ENCODE measurements at regions not wholly inside any gene's neighbourhood (a gene's known extent, or its start where the extent isn't known, plus 50 kb on each side); places are given as distances from the start of the nearest gene placed in this dataset.

DNA sequence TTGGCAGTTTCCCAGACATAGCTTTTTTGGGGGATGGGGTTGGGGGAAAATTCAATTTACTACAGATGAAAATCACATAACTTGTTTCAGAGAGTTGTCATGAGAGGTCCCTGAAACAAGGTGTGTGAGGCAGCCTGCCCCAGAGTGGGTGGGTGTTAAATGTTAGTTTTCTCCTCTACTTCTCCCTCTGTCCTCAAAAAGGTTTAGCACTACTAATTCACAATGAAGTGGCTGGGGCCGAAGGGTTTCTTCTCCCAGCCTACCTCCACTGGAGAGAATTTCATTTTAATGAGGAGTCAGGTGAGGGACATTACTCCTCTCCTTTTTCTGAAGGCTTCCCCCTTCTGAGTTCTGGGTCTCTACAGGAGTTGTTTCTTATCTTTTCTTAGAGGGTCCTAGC, 103.3 kb downstream of the C1orf94 start:
- no peak for FAIRE-seq
- BruUV-seq (replicated peaks), result no TSS peak
- dilution Hi-C loops (cut with MboI; ENCODE audit: extremely low pct_ligation_motif_present, low sequenced_read_pairs), result no loop called here
- no peak for TF ChIP-seq FOS (IDR thresholded peaks at IDR 0.05; ENCODE audit: borderline replicate concordance, insufficient read depth, low read length)
- TF ChIP-seq POLR2A (IDR thresholded peaks at IDR 0.05; ENCODE audit: low read depth, low read length), result no peak
- no peak for TF ChIP-seq EZH2 (IDR thresholded peaks at IDR 0.05; ENCODE audit: borderline replicate concordance, low read depth, low read length, severe bottlenecking)
- TF ChIP-seq MAX (IDR thresholded peaks at IDR 0.05; ENCODE audit: insufficient read depth, insufficient read length), result no peak
- no peak for TF ChIP-seq JUN (IDR thresholded peaks at IDR 0.05; ENCODE audit: borderline replicate concordance, insufficient read depth, insufficient read length, low read depth)
- no peak for TF ChIP-seq MYC (IDR thresholded peaks at IDR 0.05; ENCODE audit: low read depth, low read length)
- no peak for TF ChIP-seq GATA2 (IDR thresholded peaks at IDR 0.05; ENCODE audit: insufficient read depth, insufficient read length, low read depth, low read length)
- TF ChIP-seq, protein P1, sequence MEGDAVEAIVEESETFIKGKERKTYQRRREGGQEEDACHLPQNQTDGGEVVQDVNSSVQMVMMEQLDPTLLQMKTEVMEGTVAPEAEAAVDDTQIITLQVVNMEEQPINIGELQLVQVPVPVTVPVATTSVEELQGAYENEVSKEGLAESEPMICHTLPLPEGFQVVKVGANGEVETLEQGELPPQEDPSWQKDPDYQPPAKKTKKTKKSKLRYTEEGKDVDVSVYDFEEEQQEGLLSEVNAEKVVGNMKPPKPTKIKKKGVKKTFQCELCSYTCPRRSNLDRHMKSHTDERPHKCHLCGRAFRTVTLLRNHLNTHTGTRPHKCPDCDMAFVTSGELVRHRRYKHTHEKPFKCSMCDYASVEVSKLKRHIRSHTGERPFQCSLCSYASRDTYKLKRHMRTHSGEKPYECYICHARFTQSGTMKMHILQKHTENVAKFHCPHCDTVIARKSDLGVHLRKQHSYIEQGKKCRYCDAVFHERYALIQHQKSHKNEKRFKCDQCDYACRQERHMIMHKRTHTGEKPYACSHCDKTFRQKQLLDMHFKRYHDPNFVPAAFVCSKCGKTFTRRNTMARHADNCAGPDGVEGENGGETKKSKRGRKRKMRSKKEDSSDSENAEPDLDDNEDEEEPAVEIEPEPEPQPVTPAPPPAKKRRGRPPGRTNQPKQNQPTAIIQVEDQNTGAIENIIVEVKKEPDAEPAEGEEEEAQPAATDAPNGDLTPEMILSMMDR (IDR thresholded peaks at IDR 0.05; ENCODE audit: extremely low read depth in 1 of 2, insufficient read depth in 1 of 2, low read depth in 1 of 2, low read length in 2 of 2), result no peak
- no peak for TF ChIP-seq POLR2AphosphoS5 (IDR thresholded peaks at IDR 0.05; ENCODE audit: insufficient read depth, low read depth, low read length)
- Histone ChIP-seq H3K4me1 (ENCODE audit: control insufficient read depth, extremely low read depth, insufficient read depth, low read length) (no peaks in the 10 kb centered on the region), H2AFZ (ENCODE audit: low read depth, low read length) (no peak overlapping the region), H3K27me3 (ENCODE audit: control insufficient read depth in 2 of 2, insufficient read depth in 2 of 2, low read length in 2 of 2) (no peaks in the 10 kb centered on the region), H3K27ac (ENCODE audit: insufficient read depth, low read depth, low read length) (no peak overlapping the region), H3K9me3 (replicated peaks; ENCODE audit: control insufficient read depth, insufficient read depth, low read length) (no peaks in the 10 kb centered on the region), H3K4me2 (ENCODE audit: insufficient read depth, low read length) (no peak overlapping the region), H3K4me3 (replicated peaks in 1 of 3; ENCODE audit: insufficient read depth in 1 of 3, low read depth in 1 of 3, low read length in 3 of 3) (no peak overlapping the region), H4K20me1 (replicated peaks; ENCODE audit: control insufficient read depth, extremely low read depth, insufficient read depth, low read length) (no peaks in the 10 kb centered on the region), H3K79me2 (ENCODE audit: control insufficient read depth, insufficient read depth, low read length) (no peaks in the 10 kb centered on the region), H3K9me1 (replicated peaks; ENCODE audit: control insufficient read depth, extremely low read depth, insufficient read depth, low read length) (no peaks in the 10 kb centered on the region), H3K36me3 (ENCODE audit: control insufficient read depth in 2 of 2, extremely low read depth in 1 of 2, insufficient read depth in 2 of 2, low read length in 2 of 2) (no peaks in the 10 kb centered on the region), H3K9ac (replicated peaks; ENCODE audit: extremely low read depth, insufficient read depth, low read length) (no peak overlapping the region)
- ChIA-PET POLR2A (no interaction called here), CTCF (no interaction called here)
- intact Hi-C loops (cut with micrococcal nuclease), result no loop called here
- no peak for DNase-seq (ENCODE audit: low read depth, low spot score)

Data from endothelial cell of umbilical vein (primary cell).